ES-I3 (cell line): ENCODE measurements at regions not wholly inside any gene's neighbourhood (a gene's known extent, or its start where the extent isn't known, plus 50 kb on each side); places are given as distances from the start of the nearest gene placed in this dataset.
"Not testable (repeated sequence)": the region's sequence is repeated elsewhere in the genome, so short reads cannot be mapped to it uniquely, and the experiment has no call there.

ENCODE experiments used
- H3K36me3 ChIP-seq: 2 replicates; pipeline ENCODE4 v1.6.1; 2013; ENCODE audit warnings: mild to moderate bottlenecking, low read length, control low read depth, moderate library complexity; ENCODE audit not compliant: insufficient read depth
- H3K4me1 ChIP-seq: 2 replicates; pipeline ENCODE4 v1.6.1; 2013; ENCODE audit warnings: mild to moderate bottlenecking, control low read depth, low read length; ENCODE audit not compliant: insufficient read depth
- H3K9ac ChIP-seq: 2 replicates; pipeline ENCODE4 v1.6.1; 2013; ENCODE audit warnings: low read depth, mild to moderate bottlenecking, low read length, moderate library complexity
- H3K9me3 ChIP-seq: 2 replicates; pipeline ENCODE4 v1.6.1; 2013; ENCODE audit warnings: mild to moderate bottlenecking, low read length, moderate library complexity; ENCODE audit not compliant: control insufficient read depth, insufficient read depth

GRCh38 chr9:97787551-97787950, 65.5 kb upstream of the FOXE1 start:
- Histone ChIP-seq H3K4me1 (no peaks in the 10 kb centered on the region), H3K36me3 (no peaks in the 10 kb centered on the region), H3K9me3 (no peaks in the 10 kb centered on the region), H3K9ac (no peak overlapping the region)

GRCh38 chr9:97788763-97789663, 64.0 kb upstream of the FOXE1 start:
- no peak overlapping the region for H3K9ac ChIP-seq
- H3K36me3 ChIP-seq = no peaks in the 10 kb centered on the region
- no peaks in the 10 kb centered on the region for H3K4me1 ChIP-seq
- H3K9me3 ChIP-seq = 0 out of 2 replicates have a peak, but pooled peaks cover 4% of the 10 kb centered on the region

- Histone ChIP-seq H3K36me3 (no peaks in the 10 kb centered on the region), H3K9me3 (peaks cover 4% of the 10 kb centered on the region; the same call in 1 of the 2 replicates), H3K4me1 (no peaks in the 10 kb centered on the region), H3K9ac (no peak overlapping the region)
Observed at GRCh38 chr9:97790542-97790941, 62.5 kb upstream of the FOXE1 start.

GRCh38 chr9:97791542-97791941, 61.5 kb upstream of the FOXE1 start:
- no peak overlapping the region for H3K9ac ChIP-seq
- peaks cover 4% of the 10 kb centered on the region; the same call in 1 of the 2 replicates for H3K9me3 ChIP-seq
- no peaks in the 10 kb centered on the region for H3K4me1 ChIP-seq
- H3K36me3 ChIP-seq = no peaks in the 10 kb centered on the region

GRCh38 chr9:97793067-97793466, 60.0 kb upstream of the FOXE1 start:
- Histone ChIP-seq H3K9me3 (peaks cover 4% of the 10 kb centered on the region; the same call in 1 of the 2 replicates), H3K9ac (no peak overlapping the region), H3K4me1 (no peaks in the 10 kb centered on the region), H3K36me3 (no peaks in the 10 kb centered on the region)

- Histone ChIP-seq H3K36me3 (no peaks in the 10 kb centered on the region), H3K4me1 (no peaks in the 10 kb centered on the region), H3K9me3 (peaks cover 4% of the 10 kb centered on the region; the same call in 1 of the 2 replicates), H3K9ac (no peak overlapping the region)
Observed at GRCh38 chr9:97794666-97795065, 58.4 kb upstream of the FOXE1 start.

GRCh38 chr9:97796176-97796575, 56.9 kb upstream of the FOXE1 start:
- not testable (repeated sequence) for H3K36me3 ChIP-seq, H3K9ac ChIP-seq, H3K4me1 ChIP-seq, H3K9me3 ChIP-seq

GRCh38 chr9:97801180-97801579, 51.8 kb upstream of the FOXE1 start:
- Histone ChIP-seq H3K9me3 (no peaks in the 10 kb centered on the region), H3K9ac (no peak overlapping the region), H3K4me1 (peaks cover 3% of the 10 kb centered on the region; the same call in 1 of the 2 replicates), H3K36me3 (no peaks in the 10 kb centered on the region)

GRCh38 chr9:97802276-97802675, 50.8 kb upstream of the FOXE1 start:
- Histone ChIP-seq H3K9ac (no peak overlapping the region), H3K4me1 (peaks cover 3% of the 10 kb centered on the region; the same call in 1 of the 2 replicates), H3K9me3 (no peaks in the 10 kb centered on the region), H3K36me3 (no peaks in the 10 kb centered on the region)

GRCh38 chr9:97803167-97804058, 49.6 kb upstream of the FOXE1 start:
- Histone ChIP-seq H3K36me3 (no peaks in the 10 kb centered on the region), H3K9me3 (no peaks in the 10 kb centered on the region)

More at GRCh38 chr9:97803167-97804058, 49.6 kb upstream of the FOXE1 start:
- Histone ChIP-seq H3K4me1 (peaks cover 9% of the 10 kb centered on the region), H3K9ac (peak overlapping the region; percentile 77; the same call in 1 of the 2 replicates)
